NCI-H226 (cell line): ENCODE measurements at regions not wholly inside any gene's neighbourhood (a gene's known extent, or its start where the extent isn't known, plus 50 kb on each side); places are given as distances from the start of the nearest gene placed in this dataset.

Experiments
- DNase-seq: peaks from one replicate; pipeline ENCODE4 v3.0.0-alpha.2; 2015

- DNase-seq = no peak
Measured at GRCh38 chr20:20877079-20877478, 164.6 kb upstream of the RALGAPA2 start.

DNA sequence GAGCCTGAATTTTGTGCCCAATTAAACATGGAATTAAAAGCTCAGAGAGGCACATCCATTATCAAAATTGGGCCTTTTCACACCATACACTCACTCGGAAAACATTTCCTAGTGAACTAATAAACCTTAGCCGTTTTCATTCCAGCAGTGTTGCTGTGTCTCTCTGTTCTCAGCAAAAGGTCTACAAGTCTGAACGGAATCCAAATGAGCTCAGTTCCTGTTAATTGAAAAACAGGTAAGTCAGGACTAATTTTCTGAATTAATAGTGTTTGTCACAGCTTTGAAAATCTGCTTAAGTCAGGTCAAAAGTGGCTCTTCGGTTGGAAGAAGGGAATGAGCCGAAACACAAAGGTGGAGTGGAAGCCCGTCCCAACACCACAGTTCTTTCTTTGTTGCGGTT is 163.3 kb upstream of the RALGAPA2 start:
- no peak for DNase-seq

- no peak for DNase-seq
Measured at GRCh38 chr20:20872428-20872827, 160.0 kb upstream of the RALGAPA2 start.

GRCh38 chr20:20869161-20869775 is 156.8 kb upstream of the RALGAPA2 start:
- DNase-seq = no peak

- no peak for DNase-seq
Measured at GRCh38 chr20:20864351-20865096, 152.1 kb upstream of the RALGAPA2 start.

DNA sequence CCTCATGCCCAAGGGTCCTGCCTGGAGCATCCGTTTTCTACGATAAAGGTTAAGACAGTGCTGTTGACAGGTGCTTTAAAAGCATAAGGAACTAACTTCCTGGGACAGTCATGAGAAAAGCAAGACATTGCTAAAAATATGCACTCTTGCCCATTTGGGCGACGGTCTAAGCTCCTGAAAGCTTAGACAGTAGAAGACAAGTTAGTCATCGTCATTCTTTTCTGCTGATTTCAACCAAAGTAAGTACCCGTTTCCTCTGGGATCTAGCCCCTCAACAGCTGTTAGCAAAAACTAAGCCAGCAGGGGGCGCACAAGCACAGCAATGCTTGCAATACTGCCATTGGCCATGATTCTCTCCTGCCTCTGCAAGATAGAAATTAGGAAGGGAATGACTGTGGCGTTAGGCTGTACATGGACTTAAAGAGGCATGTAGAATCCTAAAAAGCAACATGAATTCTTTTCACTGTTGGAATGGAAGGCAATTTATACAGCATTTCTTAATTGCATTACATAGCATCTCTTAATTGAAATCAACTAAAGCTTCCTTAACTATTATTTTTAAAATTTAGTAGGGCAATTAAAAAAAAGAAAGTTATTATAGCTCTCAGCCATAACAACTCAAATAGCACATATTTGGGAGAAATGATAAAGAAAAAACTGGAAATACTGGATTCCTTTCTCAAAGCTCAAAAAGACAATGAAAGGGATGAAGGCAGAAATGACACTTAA is 147.8 kb upstream of the RALGAPA2 start:
- DNase-seq = peak; percentile 66

DNA sequence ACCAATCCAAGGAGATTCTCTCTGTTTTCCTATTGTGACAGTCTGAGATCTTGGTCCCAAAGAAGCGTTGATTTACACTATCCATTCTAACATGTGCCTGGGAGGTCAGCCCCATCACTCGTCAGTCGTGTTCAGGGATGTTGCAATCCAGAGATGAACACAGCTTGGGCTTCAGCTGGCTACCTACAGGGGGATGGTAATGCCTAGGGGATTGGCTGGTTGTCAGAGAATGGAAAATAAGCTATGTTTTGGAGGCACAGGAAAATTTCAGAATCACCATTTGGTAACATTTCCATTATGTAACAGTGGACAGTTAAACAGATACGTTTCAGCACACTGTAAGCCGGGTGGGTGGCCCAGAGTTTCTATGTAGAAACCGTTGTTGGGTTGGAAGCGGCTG is 147.1 kb upstream of the RALGAPA2 start:
- no peak for DNase-seq

DNA sequence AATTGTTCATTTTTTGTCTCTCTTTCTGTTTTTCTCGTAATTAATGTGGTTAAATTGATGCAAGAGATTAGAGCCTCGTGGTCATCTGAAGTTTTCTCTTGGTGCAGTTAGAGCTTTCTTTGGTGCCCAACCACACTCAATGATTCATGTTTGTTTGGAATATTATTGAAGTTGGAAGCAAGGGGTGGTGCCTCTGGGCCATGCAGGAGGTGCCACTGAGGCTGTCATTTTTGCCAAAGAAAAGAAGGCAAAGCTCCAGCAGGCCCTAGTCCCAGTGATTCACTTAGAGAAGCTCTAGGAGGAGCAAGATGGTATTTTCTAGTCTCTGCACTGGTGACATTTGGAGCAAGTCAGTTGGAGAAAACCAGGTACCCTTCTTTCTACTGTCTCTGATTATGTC is 144.5 kb upstream of the RALGAPA2 start:
- DNase-seq = no peak

DNA sequence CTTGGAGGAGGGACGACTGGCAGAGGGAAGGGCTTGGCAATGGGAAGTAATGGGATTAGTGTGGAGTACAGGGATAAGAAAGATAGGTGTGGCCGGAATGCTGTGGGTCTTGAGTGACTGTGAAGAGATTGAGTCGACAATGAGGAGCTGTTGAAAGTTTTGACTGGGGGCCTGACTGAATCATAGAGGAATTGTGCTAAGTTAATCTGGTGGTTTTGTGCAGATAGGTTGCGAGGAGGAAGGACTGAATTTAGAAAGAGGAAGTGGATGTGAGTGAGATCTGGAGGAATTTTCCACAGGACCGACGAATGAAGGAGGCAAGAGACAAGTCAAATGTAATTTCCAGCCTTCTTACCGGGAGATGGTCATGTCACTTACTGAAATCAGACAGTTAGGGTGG is 143.9 kb upstream of the RALGAPA2 start:
- no peak for DNase-seq

- DNase-seq = no peak
Measured at GRCh38 chr20:20851385-20851784, 138.9 kb upstream of the RALGAPA2 start.

DNA sequence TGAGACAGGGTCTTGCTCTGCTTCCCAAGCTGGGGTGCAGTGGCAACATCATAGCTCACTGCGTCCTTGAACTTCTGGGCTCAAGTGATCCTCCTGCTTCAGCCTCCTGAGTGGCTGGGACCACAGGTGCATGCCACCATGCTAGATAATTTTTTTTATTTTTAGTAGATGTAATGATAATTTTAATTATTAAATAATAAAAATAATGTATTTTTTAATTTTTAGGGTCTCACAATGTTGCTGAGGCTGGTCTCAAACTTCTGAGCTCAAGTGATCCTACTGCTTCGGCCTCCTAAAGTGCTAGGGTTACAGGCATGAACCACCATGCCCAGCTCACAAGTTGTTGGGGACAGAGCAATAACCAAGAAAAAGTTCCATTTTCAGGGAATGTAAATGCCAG is 138.0 kb upstream of the RALGAPA2 start:
- no peak for DNase-seq

DNA sequence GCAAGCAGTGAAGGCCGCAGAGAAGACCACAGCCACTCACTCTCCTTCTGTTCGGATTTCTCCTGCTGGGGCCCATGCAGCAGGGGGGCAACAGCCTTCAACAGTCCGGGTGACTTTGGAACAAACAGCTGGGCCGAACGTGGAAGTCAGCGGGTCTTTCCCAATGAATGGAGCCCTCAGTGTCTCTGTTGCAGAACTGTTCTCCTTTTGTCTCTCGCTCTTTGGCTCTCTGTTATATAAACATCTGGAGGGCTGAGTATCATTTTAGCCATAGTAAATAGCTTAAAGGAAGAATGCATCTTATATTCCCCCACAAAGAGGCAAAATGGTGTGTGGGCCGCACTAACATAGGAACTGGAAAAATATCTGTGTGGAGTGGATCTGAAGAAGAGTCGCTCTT is 136.7 kb upstream of the RALGAPA2 start:
- no peak for DNase-seq

- no peak for DNase-seq
Measured at GRCh38 chr20:20847814-20848213, 135.4 kb upstream of the RALGAPA2 start.

- DNase-seq = no peak
Measured at GRCh38 chr20:20843982-20844381, 131.5 kb upstream of the RALGAPA2 start.

DNA sequence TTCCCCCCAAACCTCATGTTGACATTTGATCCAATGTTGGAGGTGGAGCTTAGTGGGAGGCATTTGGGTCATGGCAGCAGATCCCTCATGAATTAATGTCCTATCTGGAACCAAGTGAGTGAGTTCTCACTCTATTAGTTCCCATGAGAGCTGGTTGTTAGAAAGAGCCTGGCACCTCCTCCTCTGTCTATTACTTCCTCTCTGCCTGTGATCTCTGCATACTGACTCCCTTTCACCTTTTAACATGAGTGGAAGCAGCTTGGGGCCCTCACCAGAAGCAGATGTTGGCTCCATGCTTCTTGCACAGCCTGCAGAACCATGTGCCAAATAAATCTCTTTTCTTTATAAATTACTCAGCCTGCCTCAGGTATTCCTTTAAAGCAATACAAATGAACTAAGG is 127.3 kb upstream of the RALGAPA2 start:
- DNase-seq = no peak

- DNase-seq = no peak
Measured at GRCh38 chr20:20837574-20838021, 125.2 kb upstream of the RALGAPA2 start.

- DNase-seq = no peak
Measured at GRCh38 chr20:20836836-20837235, 124.4 kb upstream of the RALGAPA2 start.

- DNase-seq = no peak
Measured at GRCh38 chr20:20835897-20836296, 123.5 kb upstream of the RALGAPA2 start.

DNA sequence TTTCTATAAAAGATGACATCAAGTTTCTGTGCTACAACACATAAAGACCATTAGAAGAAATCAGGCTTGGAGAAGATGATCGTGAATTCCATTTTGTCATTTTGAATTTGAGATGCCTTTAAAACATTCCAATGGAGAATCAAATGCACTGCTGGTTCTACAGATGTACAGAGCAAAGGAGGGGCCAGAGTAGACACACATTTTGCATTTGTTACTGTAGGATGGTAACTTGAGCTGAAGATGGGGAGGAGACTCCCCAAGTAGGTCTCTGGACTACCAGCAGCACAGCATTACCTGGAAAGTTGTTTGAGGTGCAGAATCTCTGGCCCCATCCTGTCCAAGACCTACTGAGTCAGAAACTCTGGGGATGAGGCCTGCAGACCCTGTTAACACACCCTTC is 121.6 kb upstream of the RALGAPA2 start:
- DNase-seq = no peak

DNA sequence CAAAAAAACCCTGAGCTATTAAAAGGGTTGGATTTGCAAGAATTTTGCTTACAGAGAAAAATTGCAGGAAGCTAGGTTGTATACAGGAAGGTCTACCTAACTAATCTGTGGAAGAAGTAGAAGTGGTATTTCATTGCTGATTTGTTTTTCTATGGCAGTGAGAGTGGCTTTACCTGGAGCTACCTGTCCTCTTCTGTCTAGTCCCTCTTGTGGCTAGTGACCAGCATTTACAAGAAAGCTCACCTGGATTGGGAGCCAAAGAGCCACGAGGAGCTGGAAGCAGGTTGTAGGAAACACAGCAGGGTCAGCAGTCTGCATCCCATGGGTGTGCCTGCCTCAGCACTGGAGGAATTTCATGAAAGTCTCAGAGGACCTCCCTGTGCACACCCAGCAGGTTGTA is 120.3 kb upstream of the RALGAPA2 start:
- DNase-seq = no peak

- DNase-seq = no peak
Measured at GRCh38 chr20:20831794-20832193, 119.3 kb upstream of the RALGAPA2 start.

DNA sequence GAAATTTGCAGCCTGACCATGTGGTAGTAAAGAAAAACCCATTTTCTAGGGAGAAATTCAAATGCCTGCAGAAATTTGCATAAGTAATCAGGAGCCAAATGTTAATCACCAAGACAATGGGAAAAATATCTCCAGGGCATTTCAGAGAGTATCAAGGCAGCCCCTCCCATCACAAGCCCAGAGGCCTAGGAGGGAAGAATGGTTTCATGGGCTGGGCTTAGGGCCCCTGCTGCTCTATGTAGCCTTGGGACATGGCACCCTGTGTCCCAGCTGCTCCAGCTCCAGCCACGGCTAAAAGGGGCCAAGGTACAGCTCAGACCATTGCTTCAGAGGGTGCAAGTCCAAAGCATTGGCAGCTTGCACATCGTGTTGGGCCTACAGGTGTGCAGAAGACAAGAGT is 117.2 kb upstream of the RALGAPA2 start:
- no peak for DNase-seq

DNA sequence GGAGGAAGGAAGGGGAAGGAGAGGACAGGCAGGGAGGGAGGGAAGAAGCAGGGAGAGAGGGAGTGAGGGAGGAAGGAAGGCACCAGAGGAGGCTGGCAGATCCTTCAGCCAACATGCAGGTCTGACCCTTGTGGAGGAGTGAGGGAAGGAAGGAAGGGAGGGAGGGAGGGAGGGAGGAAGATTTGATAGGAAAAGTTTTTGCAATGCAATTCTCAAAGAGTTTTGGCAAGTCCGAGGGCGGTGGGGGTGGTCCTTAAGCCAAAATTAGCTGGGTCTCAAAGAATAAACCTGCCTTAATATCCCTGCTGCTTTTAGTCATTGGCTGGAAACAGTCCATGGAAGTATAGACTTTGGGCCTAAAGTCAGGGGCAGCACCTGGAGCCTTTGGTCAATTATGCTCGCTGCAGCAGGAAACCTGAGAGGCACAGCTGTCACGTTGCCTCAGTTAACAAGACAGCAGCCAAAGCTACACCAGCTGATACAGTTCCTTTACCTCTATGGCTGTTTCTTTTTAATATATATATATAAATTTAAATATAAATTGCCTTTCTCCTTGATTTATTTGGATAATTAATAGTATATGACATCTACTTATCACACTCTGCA is 115.7 kb upstream of the RALGAPA2 start:
- DNase-seq = no peak
